ENCODE measurements at regions not wholly inside any gene's neighbourhood (a gene's known extent, or its start where the extent isn't known, plus 50 kb on each side); places are given as distances from the start of the nearest gene placed in this dataset.

DNA sequence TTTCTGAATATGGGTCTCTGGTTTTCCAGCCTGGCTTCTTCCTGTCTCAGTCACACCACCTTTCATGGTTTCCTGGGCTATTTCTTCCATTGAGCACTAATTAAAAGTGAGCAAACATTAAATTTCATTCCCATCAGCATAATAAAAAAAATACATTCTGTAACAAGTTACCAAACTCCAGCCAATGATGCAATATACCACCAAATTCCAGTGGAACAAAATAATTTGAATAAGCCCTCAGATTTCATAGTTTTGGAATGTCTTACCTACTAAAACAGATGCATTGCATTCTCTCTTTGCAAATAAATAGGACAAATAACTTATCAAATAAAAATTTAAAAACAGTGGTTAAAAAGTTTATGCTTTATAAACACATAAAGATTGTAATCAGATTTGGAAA is 97.8 kb upstream of the PRDM1 start:
- FAIRE-seq (no peak), DNase-seq (ENCODE audit: low read depth, low spot score) (no peak)
- ChIA-PET POLR2A (no interaction called here), CTCF (no interaction called here)
- H3K9me1 ChIP-seq (replicated peaks; ENCODE audit: control insufficient read depth, extremely low read depth, insufficient read depth, low read length), result no peaks in the 10 kb centered on the region
- no peak overlapping the region for H2AFZ ChIP-seq (ENCODE audit: low read depth, low read length)
- no peak overlapping the region for H3K9ac ChIP-seq (replicated peaks; ENCODE audit: extremely low read depth, insufficient read depth, low read length)
- H4K20me1 ChIP-seq (replicated peaks; ENCODE audit: control insufficient read depth, extremely low read depth, insufficient read depth, low read length), result no peaks in the 10 kb centered on the region
- peaks cover 70 to 80% of the 10 kb centered on the region in 2 experiments for H3K27me3 ChIP-seq (ENCODE audit: control insufficient read depth in 2 of 2, insufficient read depth in 2 of 2, low read length in 2 of 2)
- H3K4me1 ChIP-seq (ENCODE audit: control insufficient read depth, extremely low read depth, insufficient read depth, low read length), result peaks cover 8% of the 10 kb centered on the region
- intact Hi-C loops (cut with micrococcal nuclease), result no loop called here
- H3K36me3 ChIP-seq (ENCODE audit: control insufficient read depth in 2 of 2, extremely low read depth in 1 of 2, insufficient read depth in 2 of 2, low read length in 2 of 2), result no peaks in the 10 kb centered on the region
- H3K9me3 ChIP-seq (replicated peaks; ENCODE audit: control insufficient read depth, insufficient read depth, low read length), result no peaks in the 10 kb centered on the region
- no peaks in the 10 kb centered on the region for H3K79me2 ChIP-seq (ENCODE audit: control insufficient read depth, insufficient read depth, low read length)
- no peak overlapping the region for H3K4me3 ChIP-seq (replicated peaks in 1 of 3; ENCODE audit: insufficient read depth in 1 of 3, low read depth in 1 of 3, low read length in 3 of 3)
- TF ChIP-seq POLR2A (IDR thresholded peaks at IDR 0.05; ENCODE audit: low read depth, low read length) (no peak), GATA2 (IDR thresholded peaks at IDR 0.05; ENCODE audit: insufficient read depth, insufficient read length, low read depth, low read length) (no peak), FOS (IDR thresholded peaks at IDR 0.05; ENCODE audit: borderline replicate concordance, insufficient read depth, low read length) (no peak), MYC (IDR thresholded peaks at IDR 0.05; ENCODE audit: low read depth, low read length) (no peak), POLR2AphosphoS5 (IDR thresholded peaks at IDR 0.05; ENCODE audit: insufficient read depth, low read depth, low read length) (no peak), JUN (IDR thresholded peaks at IDR 0.05; ENCODE audit: borderline replicate concordance, insufficient read depth, insufficient read length, low read depth) (no peak), EZH2 (IDR thresholded peaks at IDR 0.05; ENCODE audit: borderline replicate concordance, low read depth, low read length, severe bottlenecking) (no peak)
- TF ChIP-seq, protein P1, sequence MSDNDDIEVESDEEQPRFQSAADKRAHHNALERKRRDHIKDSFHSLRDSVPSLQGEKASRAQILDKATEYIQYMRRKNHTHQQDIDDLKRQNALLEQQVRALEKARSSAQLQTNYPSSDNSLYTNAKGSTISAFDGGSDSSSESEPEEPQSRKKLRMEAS (IDR thresholded peaks at IDR 0.05; ENCODE audit: insufficient read depth, insufficient read length), result no peak
- TF ChIP-seq, protein P2, sequence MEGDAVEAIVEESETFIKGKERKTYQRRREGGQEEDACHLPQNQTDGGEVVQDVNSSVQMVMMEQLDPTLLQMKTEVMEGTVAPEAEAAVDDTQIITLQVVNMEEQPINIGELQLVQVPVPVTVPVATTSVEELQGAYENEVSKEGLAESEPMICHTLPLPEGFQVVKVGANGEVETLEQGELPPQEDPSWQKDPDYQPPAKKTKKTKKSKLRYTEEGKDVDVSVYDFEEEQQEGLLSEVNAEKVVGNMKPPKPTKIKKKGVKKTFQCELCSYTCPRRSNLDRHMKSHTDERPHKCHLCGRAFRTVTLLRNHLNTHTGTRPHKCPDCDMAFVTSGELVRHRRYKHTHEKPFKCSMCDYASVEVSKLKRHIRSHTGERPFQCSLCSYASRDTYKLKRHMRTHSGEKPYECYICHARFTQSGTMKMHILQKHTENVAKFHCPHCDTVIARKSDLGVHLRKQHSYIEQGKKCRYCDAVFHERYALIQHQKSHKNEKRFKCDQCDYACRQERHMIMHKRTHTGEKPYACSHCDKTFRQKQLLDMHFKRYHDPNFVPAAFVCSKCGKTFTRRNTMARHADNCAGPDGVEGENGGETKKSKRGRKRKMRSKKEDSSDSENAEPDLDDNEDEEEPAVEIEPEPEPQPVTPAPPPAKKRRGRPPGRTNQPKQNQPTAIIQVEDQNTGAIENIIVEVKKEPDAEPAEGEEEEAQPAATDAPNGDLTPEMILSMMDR (IDR thresholded peaks at IDR 0.05; ENCODE audit: extremely low read depth in 1 of 2, insufficient read depth in 1 of 2, low read depth in 1 of 2, low read length in 2 of 2), result no peak
- dilution Hi-C loops (cut with MboI; ENCODE audit: extremely low pct_ligation_motif_present, low sequenced_read_pairs), result no loop called here
- no TSS peak for BruUV-seq (replicated peaks)
- H3K27ac ChIP-seq (ENCODE audit: insufficient read depth, low read depth, low read length), result no peak overlapping the region
- H3K4me2 ChIP-seq (ENCODE audit: insufficient read depth, low read length), result no peak overlapping the region
